Neuronal stem cell (in vitro differentiated cells): ENCODE measurements at regions not wholly inside any gene's neighbourhood (a gene's known extent, or its start where the extent isn't known, plus 50 kb on each side); places are given as distances from the start of the nearest gene placed in this dataset.

Experiments
- DNase-seq: peaks from one replicate; pipeline ENCODE4 v3.0.0-alpha.2; 2013; ENCODE audit warnings: low spot score
- H2AFZ ChIP-seq: one replicate; pipeline ENCODE4 v1.6.1; 2013; ENCODE audit warnings: mild to moderate bottlenecking, low read length, inconsistent platforms
- H2AK5ac ChIP-seq: 2 replicates; pipeline ENCODE4 v1.6.1; 2013; ENCODE audit warnings: low read depth, mild to moderate bottlenecking, inconsistent platforms, low read length, moderate library complexity, mixed read lengths
- H2BK120ac ChIP-seq: 2 replicates; pipeline ENCODE4 v1.6.1; 2013; ENCODE audit warnings: low read depth, mild to moderate bottlenecking, inconsistent platforms, low read length, moderate library complexity, mixed read lengths
- H2BK12ac ChIP-seq: one replicate; pipeline ENCODE4 v1.6.1; 2013; ENCODE audit warnings: low read length, inconsistent platforms
- H2BK15ac ChIP-seq: 2 replicates; pipeline ENCODE4 v1.6.1; 2013; ENCODE audit warnings: mild to moderate bottlenecking, low read length, inconsistent platforms, mixed read lengths
- H2BK5ac ChIP-seq: one replicate; pipeline ENCODE4 v1.6.1; 2013; ENCODE audit warnings: inconsistent platforms, mild to moderate bottlenecking, low read length, moderate library complexity
- H3K14ac ChIP-seq: one replicate; pipeline ENCODE4 v1.6.1; 2013; ENCODE audit warnings: low read length, inconsistent platforms
- H3K18ac ChIP-seq: 2 replicates; pipeline ENCODE4 v1.6.1; 2013; ENCODE audit warnings: low read length, inconsistent platforms
- H3K23ac ChIP-seq: 2 replicates; pipeline ENCODE4 v1.6.1; 2013; ENCODE audit warnings: low read depth, mild to moderate bottlenecking, mixed read lengths, low read length, inconsistent platforms; ENCODE audit not compliant: poor library complexity
- H3K27ac ChIP-seq: replicated peaks from 3 replicates; pipeline ENCODE4 v1.5.1; 2013; ENCODE audit warnings: low read length, inconsistent platforms
- H3K27me3 ChIP-seq, 3 experiments: 2 replicates each; pipeline ENCODE4 v1.6.1; 2013; ENCODE audit warnings: low read length in 3 of 3, mild to moderate bottlenecking in 2 of 3, inconsistent platforms in 1 of 3, low read depth in 1 of 3, mixed read lengths in 1 of 3, moderate library complexity in 1 of 3; ENCODE audit not compliant: control insufficient read depth in 3 of 3, insufficient read depth in 3 of 3
- H3K36me3 ChIP-seq, 2 donors: replicated peaks in 1 of 2; 2 replicates each; pipeline ENCODE4 v1.6.1; 2013; ENCODE audit warnings: low read length in 2 of 2; ENCODE audit not compliant: control insufficient read depth in 2 of 2, insufficient read depth in 2 of 2
- H3K4ac ChIP-seq: 2 replicates; pipeline ENCODE4 v1.6.1; 2013; ENCODE audit warnings: inconsistent platforms, mild to moderate bottlenecking, low read length, moderate library complexity
- H3K4me1 ChIP-seq, 2 donors: 1 replicate in 1 of 2; 2 replicates in 1 of 2; pipeline ENCODE4 v1.6.1; 2013; ENCODE audit warnings: low read length in 2 of 2, low read depth in 1 of 2; ENCODE audit not compliant: control insufficient read depth in 2 of 2, insufficient read depth in 1 of 2
- H3K4me2 ChIP-seq: one replicate; pipeline ENCODE4 v1.6.1; 2013; ENCODE audit warnings: mild to moderate bottlenecking, low read length, inconsistent platforms; ENCODE audit not compliant: insufficient read depth, poor library complexity, severe bottlenecking
- H3K4me3 ChIP-seq, 2 donors: 2 replicates each; pipeline ENCODE4 v1.5.1; 2013; ENCODE audit warnings: low read length in 2 of 2, mild to moderate bottlenecking in 2 of 2, inconsistent platforms in 1 of 2, moderate library complexity in 1 of 2
- H3K79me1 ChIP-seq: one replicate; pipeline ENCODE4 v1.6.1; 2013; ENCODE audit warnings: low read depth, mild to moderate bottlenecking, inconsistent platforms, low read length, moderate library complexity
- H3K9ac ChIP-seq: one replicate; pipeline ENCODE4 v1.6.1; 2013; ENCODE audit warnings: mild to moderate bottlenecking, low read depth, low read length, inconsistent platforms; ENCODE audit not compliant: poor library complexity
- H3K9me3 ChIP-seq, 2 donors: replicated peaks in 1 of 2; 2 replicates each; pipeline versions ENCODE3 to v1.6.1; 2013; ENCODE audit warnings: low read length in 2 of 2, mild to moderate bottlenecking in 2 of 2, inconsistent platforms in 1 of 2, low read depth in 1 of 2, mixed read lengths in 1 of 2, moderate library complexity in 1 of 2; ENCODE audit not compliant: control insufficient read depth in 2 of 2, insufficient read depth in 1 of 2
- H4K8ac ChIP-seq: one replicate; pipeline ENCODE4 v1.6.1; 2013; ENCODE audit warnings: low read depth, mild to moderate bottlenecking, inconsistent platforms, low read length, moderate library complexity
- H4K91ac ChIP-seq: one replicate; pipeline ENCODE4 v1.6.1; 2013; ENCODE audit warnings: low read length, low read depth, mild to moderate bottlenecking, inconsistent platforms; ENCODE audit not compliant: poor library complexity
- WGBS, 2 donors: extraction: QIAGEN DNeasy Blood & Tissue Kit; methylation state at CpG; one replicate each; pipeline ENCODE4 v1.1.7; 2013; ENCODE audit warnings: missing lambda C conversion rate in 2 of 2, mixed read lengths in 1 of 2; ENCODE audit not compliant: insufficient read length in 2 of 2, insufficient replicate concordance in 1 of 2; ENCODE audit errors: extremely low coverage in 2 of 2; 5-methylcytosine and 5-hydroxymethylcytosine counted together

- H2BK5ac ChIP-seq: no peak overlapping the region
- no peak overlapping the region for H2BK120ac ChIP-seq
- no peak overlapping the region for H3K4me2 ChIP-seq
- no peak overlapping the region for H3K4me3 ChIP-seq
- H2BK15ac ChIP-seq: no peak overlapping the region
- H3K14ac ChIP-seq: no peak overlapping the region
- no peak overlapping the region for H2BK12ac ChIP-seq
- no peaks in the 10 kb centered on the region for H3K27me3 ChIP-seq
- H4K8ac ChIP-seq: no peak overlapping the region
- no CpG with 5 or more reads among the region's 3 CpGs for WGBS, 2 donors
- H3K18ac ChIP-seq: no peak overlapping the region
- no peak overlapping the region for H3K23ac ChIP-seq
- peaks cover 0 to 4% of the 10 kb centered on the region in 2 donors for H3K4me1 ChIP-seq
- no peak overlapping the region for H2AFZ ChIP-seq
- no peak for DNase-seq
- H4K91ac ChIP-seq: no peak overlapping the region
- no peak overlapping the region for H3K9ac ChIP-seq
- H3K79me1 ChIP-seq: no peaks in the 10 kb centered on the region
- no peaks in the 10 kb centered on the region for H3K36me3 ChIP-seq
- peaks cover 0 to 3% of the 10 kb centered on the region in 2 donors for H3K9me3 ChIP-seq
- no peak overlapping the region for H2AK5ac ChIP-seq
- H3K4ac ChIP-seq: no peak overlapping the region
- no peak overlapping the region for H3K27ac ChIP-seq
These were observed 97.8 kb downstream of the AQP9 start for GRCh38 chr15:58235961-58236360.

- H3K4me1 ChIP-seq: peaks cover 0 to 2% of the 10 kb centered on the region in 2 donors
- H2BK5ac ChIP-seq: no peak overlapping the region
- no peak overlapping the region for H2BK120ac ChIP-seq
- H3K4ac ChIP-seq: no peak overlapping the region
- H2AFZ ChIP-seq: no peak overlapping the region
- H3K14ac ChIP-seq: no peak overlapping the region
- no peak overlapping the region for H4K8ac ChIP-seq
- no peak overlapping the region for H3K18ac ChIP-seq
- no peak for DNase-seq
- no peak overlapping the region for H2AK5ac ChIP-seq
- H3K9ac ChIP-seq: no peak overlapping the region
- peaks cover 0 to 3% of the 10 kb centered on the region in 2 donors for H3K9me3 ChIP-seq
- H3K27me3 ChIP-seq: no peaks in the 10 kb centered on the region
- H3K36me3 ChIP-seq: no peaks in the 10 kb centered on the region
- H3K79me1 ChIP-seq: no peaks in the 10 kb centered on the region
- H3K27ac ChIP-seq: no peak overlapping the region
- H3K4me2 ChIP-seq: no peak overlapping the region
- H2BK15ac ChIP-seq: no peak overlapping the region
- H3K23ac ChIP-seq: no peak overlapping the region
- no CpG with 5 or more reads among the region's 9 CpGs for WGBS, 2 donors
- H4K91ac ChIP-seq: no peak overlapping the region
- H3K4me3 ChIP-seq: no peak overlapping the region
- H2BK12ac ChIP-seq: no peak overlapping the region
These were observed 102.2 kb downstream of the AQP9 start for GRCh38 chr15:58240191-58240932.

GRCh38 chr15:58241872-58242271, 103.7 kb downstream of the AQP9 start:
- H3K9ac ChIP-seq: no peak overlapping the region
- no peak overlapping the region for H2BK5ac ChIP-seq
- H2AFZ ChIP-seq: no peak overlapping the region
- no peak overlapping the region for H3K4me2 ChIP-seq
- H3K27ac ChIP-seq: no peak overlapping the region
- H3K23ac ChIP-seq: no peak overlapping the region
- H3K18ac ChIP-seq: no peak overlapping the region
- H3K36me3 ChIP-seq: no peaks in the 10 kb centered on the region
- H2BK12ac ChIP-seq: no peak overlapping the region
- peaks cover 0 to 2% of the 10 kb centered on the region in 2 donors for H3K4me1 ChIP-seq
- no peak overlapping the region for H2AK5ac ChIP-seq
- no peak overlapping the region for H2BK15ac ChIP-seq
- H3K4ac ChIP-seq: no peak overlapping the region
- H3K4me3 ChIP-seq: no peak overlapping the region
- no peak overlapping the region for H4K91ac ChIP-seq
- peaks cover 0 to 3% of the 10 kb centered on the region in 2 donors for H3K9me3 ChIP-seq
- no CpG with 5 or more reads among the region's 7 CpGs for WGBS, 2 donors
- no peak overlapping the region for H2BK120ac ChIP-seq
- H4K8ac ChIP-seq: no peak overlapping the region
- H3K14ac ChIP-seq: no peak overlapping the region
- no peaks in the 10 kb centered on the region for H3K79me1 ChIP-seq
- DNase-seq: no peak
- no peaks in the 10 kb centered on the region for H3K27me3 ChIP-seq

GRCh38 chr15:58243070-58243469, 104.9 kb downstream of the AQP9 start:
- no peak overlapping the region for H2BK5ac ChIP-seq
- no peak overlapping the region for H3K9ac ChIP-seq
- no peak overlapping the region for H3K18ac ChIP-seq
- no peak overlapping the region for H2BK12ac ChIP-seq
- H3K9me3 ChIP-seq: no peaks in the 10 kb centered on the region
- H3K4me2 ChIP-seq: no peak overlapping the region
- H3K23ac ChIP-seq: no peak overlapping the region
- no peak overlapping the region for H2BK15ac ChIP-seq
- no peaks in the 10 kb centered on the region for H3K27me3 ChIP-seq
- H3K27ac ChIP-seq: no peak overlapping the region
- no CpG with 5 or more reads among the region's 7 CpGs for WGBS, 2 donors
- peaks cover 0 to 2% of the 10 kb centered on the region in 2 donors for H3K4me1 ChIP-seq
- no peak for DNase-seq
- no peak overlapping the region for H2BK120ac ChIP-seq
- H2AK5ac ChIP-seq: no peak overlapping the region
- no peak overlapping the region for H4K8ac ChIP-seq
- H4K91ac ChIP-seq: no peak overlapping the region
- no peak overlapping the region for H2AFZ ChIP-seq
- H3K4me3 ChIP-seq: no peak overlapping the region
- H3K36me3 ChIP-seq: no peaks in the 10 kb centered on the region
- H3K4ac ChIP-seq: no peak overlapping the region
- no peak overlapping the region for H3K14ac ChIP-seq
- H3K79me1 ChIP-seq: no peaks in the 10 kb centered on the region
